Activated CD4-positive, alpha-beta T cell treated with anti-CD3 and anti-CD28 coated beads, Interleukin-2, amount 10 ng/mL, durations not matched to agents 7 days and 5 days (primary cell): ENCODE measurements at regions not wholly inside any gene's neighbourhood (a gene's known extent, or its start where the extent isn't known, plus 50 kb on each side); places are given as distances from the start of the nearest gene placed in this dataset.

Experiments
- CTCF ChIA-PET: fragments of 350-600 bp; sonication (Branson Sonifier 250); formaldehyde crosslinking; loops from one replicate; lab custom pipeline; 2021; ENCODE audit warnings: antibody characterized with exemption; lab: Charles Lee
- POLR2A ChIA-PET: fragments of 350-600 bp; sonication (Branson Sonifier 250); formaldehyde crosslinking; loops from one replicate; lab custom pipeline; 2021; ENCODE audit warnings: antibody characterized with exemption; lab: Charles Lee
- DNase-seq: peaks from one replicate; pipeline ENCODE4 v3.0.0-alpha.2; 2020
- H3K27ac Mint-ChIP-seq: one replicate; pipeline ENCODE4 v1.8.0; 2021; ENCODE audit warnings: mild to moderate bottlenecking, moderate library complexity, mixed read lengths
- H3K27me3 Mint-ChIP-seq: one replicate; pipeline ENCODE4 v1.8.0; 2021; ENCODE audit warnings: mixed read lengths
- H3K36me3 Mint-ChIP-seq: one replicate; pipeline ENCODE4 v1.8.0; 2021; ENCODE audit warnings: low read depth, mixed read lengths
- H3K4me1 Mint-ChIP-seq: one replicate; pipeline ENCODE4 v1.8.0; 2021; ENCODE audit warnings: mixed read lengths
- H3K4me3 Mint-ChIP-seq: one replicate; pipeline ENCODE4 v1.8.0; 2021; ENCODE audit warnings: mild to moderate bottlenecking, moderate library complexity, mixed read lengths
- H3K9me3 Mint-ChIP-seq: one replicate; pipeline ENCODE4 v1.8.0; 2021; ENCODE audit warnings: mixed read lengths

DNA sequence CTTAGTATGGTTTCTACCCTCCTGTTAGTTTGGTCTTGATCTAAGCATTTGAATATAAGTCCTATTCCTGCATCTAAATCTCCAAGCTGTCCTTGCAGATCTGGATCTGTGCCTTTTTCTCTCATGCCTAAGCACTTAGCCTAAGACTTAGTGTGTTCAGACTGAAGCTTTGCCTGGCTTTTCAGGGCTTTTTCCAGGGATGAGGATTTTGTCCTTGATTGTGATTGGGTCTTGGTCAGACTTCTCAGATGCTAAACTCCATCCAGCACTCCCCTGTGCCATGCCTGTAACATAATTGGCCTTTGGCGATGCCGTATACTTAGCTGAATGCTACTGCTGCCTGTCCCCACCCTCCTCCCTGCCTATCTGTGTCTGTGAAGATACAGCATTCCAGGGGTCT lies 98.1 kb upstream of the NRIP1 start:
- DNase-seq, result no peak
- no peaks in the 10 kb centered on the region for H3K4me1 Mint-ChIP-seq

DNA sequence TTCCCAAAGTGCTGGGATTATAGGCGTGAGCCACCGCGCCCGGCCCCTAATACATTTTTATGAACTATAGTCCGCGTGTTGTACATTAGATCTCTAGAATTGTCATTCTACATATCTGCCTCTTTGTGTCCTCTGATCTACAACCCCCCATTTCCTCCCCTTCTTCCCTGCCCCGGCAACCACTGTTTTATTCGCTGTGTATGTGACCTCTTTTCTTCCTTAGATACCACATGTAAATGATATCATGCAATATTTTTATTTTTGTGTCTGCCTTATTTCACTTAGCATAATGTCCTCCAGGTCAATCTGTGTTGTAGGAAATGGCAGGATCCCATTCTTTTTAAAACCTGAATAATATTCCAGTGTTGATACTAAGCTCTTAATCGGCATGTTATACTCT lies 99.5 kb upstream of the NRIP1 start:
- POLR2A ChIA-PET, result no interaction called here
- no peaks in the 10 kb centered on the region for H3K27me3 Mint-ChIP-seq
- H3K4me1 Mint-ChIP-seq, result no peaks in the 10 kb centered on the region
- H3K27ac Mint-ChIP-seq, result no peak overlapping the region
- no peaks in the 10 kb centered on the region for H3K36me3 Mint-ChIP-seq
- H3K9me3 Mint-ChIP-seq, result no peaks in the 10 kb centered on the region
- no peak for DNase-seq
- CTCF ChIA-PET, result no interaction called here
- H3K4me3 Mint-ChIP-seq, result no peak overlapping the region

More for the DNA sequence above, 98.1 kb upstream of the NRIP1 start:
- ChIA-PET POLR2A (no interaction called here), CTCF (no interaction called here)
- no peaks in the 10 kb centered on the region for H3K9me3 Mint-ChIP-seq
- H3K4me3 Mint-ChIP-seq, result no peak overlapping the region
- H3K27ac Mint-ChIP-seq, result no peak overlapping the region
- H3K27me3 Mint-ChIP-seq, result no peaks in the 10 kb centered on the region
- no peaks in the 10 kb centered on the region for H3K36me3 Mint-ChIP-seq

DNA sequence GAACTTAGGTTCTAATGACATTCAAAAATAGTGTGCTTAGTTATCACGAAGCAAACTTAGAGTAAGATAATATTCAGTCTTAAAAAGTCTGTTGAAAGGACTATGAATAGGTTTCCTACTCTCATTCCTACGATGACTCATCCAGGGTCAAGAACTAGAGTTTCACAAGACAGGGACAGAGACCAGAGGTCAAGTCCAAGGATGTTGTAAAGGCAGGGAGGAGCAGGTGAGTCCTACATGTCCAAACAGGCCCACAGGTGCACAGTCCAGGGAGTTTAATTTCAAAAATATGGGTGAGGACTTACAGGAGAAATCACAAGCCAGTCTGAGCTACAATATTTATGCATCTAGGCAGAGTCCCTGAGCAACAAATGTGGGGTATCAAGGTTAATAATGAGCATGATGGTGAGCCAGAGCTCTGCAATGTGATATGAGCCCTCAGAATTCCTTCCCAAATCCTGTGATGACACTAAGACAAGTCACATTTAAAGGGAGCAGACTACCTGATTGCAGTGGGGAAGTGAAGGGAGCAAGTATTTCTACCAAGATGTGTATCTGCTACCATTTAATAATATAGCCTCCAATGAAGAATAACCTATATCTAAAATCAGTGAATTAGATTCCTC lies 100.0 kb upstream of the NRIP1 start:
- H3K4me3 Mint-ChIP-seq, result no peak overlapping the region
- POLR2A ChIA-PET, result no interaction called here
- H3K9me3 Mint-ChIP-seq, result no peaks in the 10 kb centered on the region
- H3K27ac Mint-ChIP-seq, result no peak overlapping the region
- no peaks in the 10 kb centered on the region for H3K4me1 Mint-ChIP-seq
- CTCF ChIA-PET, result no interaction called here
- H3K27me3 Mint-ChIP-seq, result no peaks in the 10 kb centered on the region
- no peak for DNase-seq
- H3K36me3 Mint-ChIP-seq, result no peaks in the 10 kb centered on the region

DNA sequence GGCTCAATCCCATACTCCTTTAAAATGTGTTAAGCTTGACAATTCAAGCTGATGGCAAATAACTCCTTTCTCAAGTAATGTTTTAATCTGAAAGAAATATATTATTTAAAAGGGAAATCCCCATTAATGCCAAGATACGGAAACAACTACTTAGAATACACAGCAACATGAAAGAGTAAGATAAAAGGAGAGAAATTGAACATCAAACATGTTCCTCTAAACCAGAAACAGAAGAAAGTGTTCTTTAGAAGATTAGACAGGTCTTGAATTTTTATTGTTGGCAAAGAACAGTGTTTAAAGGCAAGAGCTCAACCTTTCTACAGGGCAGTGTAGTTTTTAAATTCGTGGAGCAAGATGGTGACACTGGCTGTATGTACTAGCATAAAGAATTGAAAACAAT lies 105.8 kb upstream of the NRIP1 start:
- POLR2A ChIA-PET, result no interaction called here
- Mint-ChIP-seq H3K27ac (no peak overlapping the region), H3K36me3 (no peaks in the 10 kb centered on the region), H3K4me1 (no peaks in the 10 kb centered on the region), H3K27me3 (no peaks in the 10 kb centered on the region), H3K9me3 (no peaks in the 10 kb centered on the region), H3K4me3 (no peak overlapping the region)
- no peak for DNase-seq
- CTCF ChIA-PET, result interaction anchor here (0.9 kb wide), 1 partner anchor 16 kb away, joined by 3 read pairs; no protein-coding TSS in a partner anchor

DNA sequence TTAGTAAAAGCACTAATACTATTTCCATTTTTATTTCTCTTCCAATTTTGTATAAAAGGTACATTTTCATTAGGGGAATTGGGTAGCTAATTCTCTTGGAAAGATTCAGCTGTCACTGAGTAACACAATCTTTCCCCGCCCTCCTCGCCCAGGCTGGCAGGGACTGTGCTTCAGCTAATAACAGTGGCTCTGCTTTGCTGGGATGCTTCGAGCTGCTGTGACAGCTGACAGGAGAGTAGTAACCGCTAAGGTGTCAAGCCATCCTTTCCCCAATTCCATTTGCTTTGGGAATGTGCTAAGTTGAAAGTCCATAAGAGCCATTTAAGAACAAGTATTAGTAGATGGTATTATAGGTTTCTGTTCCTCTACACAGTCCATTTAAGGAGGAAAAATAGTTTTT lies 106.7 kb upstream of the NRIP1 start:
- H3K27ac Mint-ChIP-seq, result no peak overlapping the region
- H3K9me3 Mint-ChIP-seq, result no peaks in the 10 kb centered on the region
- H3K4me3 Mint-ChIP-seq, result no peak overlapping the region
- DNase-seq, result no peak
- H3K27me3 Mint-ChIP-seq, result no peaks in the 10 kb centered on the region
- H3K4me1 Mint-ChIP-seq, result no peaks in the 10 kb centered on the region
- no peaks in the 10 kb centered on the region for H3K36me3 Mint-ChIP-seq
- ChIA-PET CTCF (no interaction called here), POLR2A (no interaction called here)

DNA sequence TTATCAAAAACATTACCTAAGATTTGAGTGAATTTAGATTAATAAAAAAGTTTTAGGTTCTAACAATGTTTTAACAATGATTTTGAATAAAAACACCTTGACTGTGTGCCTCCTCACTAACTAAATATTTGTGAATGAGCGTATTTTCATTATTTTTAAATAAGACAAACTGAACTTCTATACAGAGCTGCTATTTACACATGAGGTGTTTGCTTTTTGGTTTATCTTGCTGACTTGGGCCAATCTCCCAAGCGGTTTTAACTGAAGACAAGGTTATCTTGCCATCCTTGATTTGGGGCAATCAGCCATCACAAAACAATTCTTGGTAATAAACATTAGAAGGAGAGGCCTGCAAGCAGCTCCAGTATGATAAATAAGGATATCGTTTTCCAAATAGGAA lies 108.2 kb upstream of the NRIP1 start:
- CTCF ChIA-PET, result no interaction called here
- POLR2A ChIA-PET, result no interaction called here
- DNase-seq, result no peak

DNA sequence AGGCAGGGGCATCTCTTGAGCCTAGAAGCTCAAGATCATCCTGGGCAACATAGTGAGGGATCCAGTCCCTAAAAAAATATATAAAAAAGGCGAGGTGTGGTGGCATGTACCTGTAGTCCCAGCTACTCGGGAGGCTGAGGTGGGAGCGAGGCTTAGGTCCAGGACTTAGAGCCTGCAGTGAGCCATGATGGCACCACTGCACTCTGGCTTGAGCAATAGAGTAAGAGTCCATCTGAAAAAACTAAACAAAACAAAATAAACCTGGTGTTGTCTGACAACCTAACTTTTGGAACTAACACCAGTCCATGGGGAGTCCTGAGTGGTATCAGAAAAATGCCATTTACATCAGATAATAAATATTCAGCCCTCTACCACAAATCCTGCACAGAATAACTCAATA lies 110.1 kb upstream of the NRIP1 start:
- DNase-seq, result no peak
- no peaks in the 10 kb centered on the region for H3K36me3 Mint-ChIP-seq
- H3K4me3 Mint-ChIP-seq, result no peak overlapping the region
- POLR2A ChIA-PET, result no interaction called here
- H3K27me3 Mint-ChIP-seq, result no peaks in the 10 kb centered on the region
- no peaks in the 10 kb centered on the region for H3K9me3 Mint-ChIP-seq
- CTCF ChIA-PET, result no interaction called here
- no peaks in the 10 kb centered on the region for H3K4me1 Mint-ChIP-seq
- H3K27ac Mint-ChIP-seq, result no peak overlapping the region

More for the DNA sequence above, 108.2 kb upstream of the NRIP1 start:
- no peaks in the 10 kb centered on the region for H3K9me3 Mint-ChIP-seq
- no peaks in the 10 kb centered on the region for H3K36me3 Mint-ChIP-seq
- H3K4me3 Mint-ChIP-seq, result no peak overlapping the region
- no peaks in the 10 kb centered on the region for H3K27me3 Mint-ChIP-seq
- H3K27ac Mint-ChIP-seq, result no peak overlapping the region
- H3K4me1 Mint-ChIP-seq, result no peaks in the 10 kb centered on the region

DNA sequence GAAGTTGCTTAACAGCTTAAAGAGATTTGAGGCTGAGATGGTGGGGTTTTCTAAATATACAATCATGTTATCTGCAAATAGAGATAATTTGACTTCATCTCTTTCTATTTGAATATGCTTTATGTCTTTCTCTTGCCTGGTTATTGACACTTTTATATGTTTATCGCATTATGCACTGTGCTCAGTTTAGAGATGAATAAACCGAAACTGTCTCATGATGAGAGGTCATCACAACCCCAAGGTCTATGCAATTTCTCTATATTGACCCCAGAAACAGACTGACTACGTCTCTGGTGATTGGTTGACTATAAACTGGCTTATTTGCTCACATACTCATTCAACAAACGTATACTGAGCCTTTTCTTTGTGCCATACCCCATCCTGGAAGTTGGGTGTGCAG lies 117.9 kb upstream of the NRIP1 start:
- ChIA-PET POLR2A (no interaction called here), CTCF (no interaction called here)
- no peaks in the 10 kb centered on the region for H3K36me3 Mint-ChIP-seq
- no peaks in the 10 kb centered on the region for H3K4me1 Mint-ChIP-seq
- DNase-seq, result no peak
- no peaks in the 10 kb centered on the region for H3K27me3 Mint-ChIP-seq
- no peak overlapping the region for H3K27ac Mint-ChIP-seq
- H3K9me3 Mint-ChIP-seq, result no peaks in the 10 kb centered on the region
- H3K4me3 Mint-ChIP-seq, result no peak overlapping the region

DNA sequence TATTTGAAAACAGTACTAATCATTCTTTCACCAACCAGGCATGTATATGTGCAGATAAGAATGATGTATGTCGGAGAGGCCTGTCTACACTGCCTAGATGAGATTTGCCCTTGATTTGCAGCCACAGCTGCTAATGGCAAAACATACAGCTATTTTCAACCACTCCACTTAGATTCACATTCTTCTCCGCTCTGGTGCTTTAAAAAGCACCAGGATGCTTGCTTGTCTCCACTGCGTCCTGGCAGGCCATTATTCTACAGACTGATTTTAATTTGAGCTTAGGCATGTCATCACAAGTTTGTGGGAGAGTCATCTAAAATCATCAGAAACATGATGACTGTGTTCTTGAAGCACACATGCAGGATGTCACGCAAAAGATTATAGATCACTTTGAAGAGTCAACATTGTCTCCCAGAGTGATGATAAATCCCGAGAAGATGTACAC lies 119.0 kb upstream of the NRIP1 start:
- POLR2A ChIA-PET, result no interaction called here

DNA sequence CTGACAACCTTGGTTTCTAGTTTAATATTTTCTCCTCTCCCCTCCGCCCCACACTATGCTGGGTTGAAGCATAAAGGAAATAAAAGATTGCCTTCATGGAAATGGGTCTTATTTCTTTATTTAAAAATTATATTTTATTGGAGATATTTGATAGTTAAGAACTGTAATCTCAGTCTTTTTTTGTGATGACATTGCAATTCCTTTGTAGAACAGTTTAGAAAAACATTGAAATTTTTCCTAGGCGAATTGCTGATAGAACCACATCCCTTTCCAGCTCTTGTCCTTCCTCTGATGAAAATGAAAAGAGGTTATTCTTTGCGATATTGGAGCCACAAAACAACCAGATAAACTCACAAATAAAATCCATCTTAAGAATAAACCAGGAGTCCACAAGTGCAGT lies 125.6 kb upstream of the NRIP1 start:
- Mint-ChIP-seq H3K4me1 (no peaks in the 10 kb centered on the region), H3K27me3 (peaks cover 1% of the 10 kb centered on the region), H3K27ac (no peak overlapping the region), H3K4me3 (no peak overlapping the region), H3K9me3 (no peaks in the 10 kb centered on the region), H3K36me3 (no peaks in the 10 kb centered on the region)
- ChIA-PET CTCF (no interaction called here), POLR2A (no interaction called here)
- DNase-seq, result no peak

More for the DNA sequence above, 119.0 kb upstream of the NRIP1 start:
- no peaks in the 10 kb centered on the region for H3K27me3 Mint-ChIP-seq
- H3K4me3 Mint-ChIP-seq, result no peak overlapping the region
- H3K36me3 Mint-ChIP-seq, result no peaks in the 10 kb centered on the region
- CTCF ChIA-PET, result no interaction called here
- H3K27ac Mint-ChIP-seq, result no peak overlapping the region
- DNase-seq, result no peak
- no peaks in the 10 kb centered on the region for H3K9me3 Mint-ChIP-seq
- no peaks in the 10 kb centered on the region for H3K4me1 Mint-ChIP-seq

DNA sequence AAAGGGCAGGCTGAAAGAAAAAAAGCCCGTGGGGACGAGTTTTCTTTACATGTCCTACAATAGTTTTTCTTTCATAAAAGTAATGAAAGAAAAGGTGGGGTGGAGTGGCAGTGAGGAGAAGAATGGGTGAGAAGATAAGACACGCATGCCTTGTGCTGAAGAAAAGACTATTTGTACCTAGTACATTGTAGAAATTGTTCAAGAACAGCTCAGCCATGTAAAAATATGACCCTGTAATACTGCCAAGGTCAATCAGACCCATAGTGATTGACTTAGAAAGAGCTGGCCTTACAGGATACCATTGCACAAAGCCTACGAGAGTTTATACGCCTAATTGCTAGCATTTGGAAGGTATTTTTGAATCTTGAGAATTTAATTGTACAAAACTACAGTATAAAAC lies 126.0 kb upstream of the NRIP1 start:
- Mint-ChIP-seq H3K36me3 (no peaks in the 10 kb centered on the region), H3K9me3 (no peaks in the 10 kb centered on the region), H3K27me3 (peaks cover 1% of the 10 kb centered on the region), H3K4me1 (no peaks in the 10 kb centered on the region), H3K27ac (no peak overlapping the region), H3K4me3 (no peak overlapping the region)
- POLR2A ChIA-PET, result interaction anchor here (0.7 kb wide), 1 partner anchor 552 kb away, joined by 5 read pairs; no protein-coding TSS in a partner anchor
- CTCF ChIA-PET, result no interaction called here
- no peak for DNase-seq

DNA sequence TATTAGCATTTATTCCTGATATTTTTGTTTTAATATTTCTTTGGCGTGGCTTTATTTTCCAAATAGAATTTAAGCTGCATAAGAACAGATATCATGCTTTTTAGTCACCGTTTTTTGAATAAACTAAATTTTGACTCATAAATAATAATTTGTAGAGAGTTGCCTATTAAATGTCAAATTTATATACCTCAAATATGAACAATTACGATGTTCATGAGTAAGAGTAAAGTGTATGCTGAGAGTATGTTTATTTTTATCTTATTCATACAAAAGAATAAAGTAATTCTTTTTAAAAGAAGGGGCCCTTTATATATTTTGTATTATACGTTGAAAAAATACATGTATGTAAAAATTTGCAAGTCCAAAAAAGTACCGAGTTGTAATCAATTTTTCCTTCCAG lies 126.5 kb upstream of the NRIP1 start:
- Mint-ChIP-seq H3K27me3 (peaks cover 1% of the 10 kb centered on the region), H3K36me3 (no peaks in the 10 kb centered on the region), H3K4me3 (no peak overlapping the region), H3K9me3 (no peaks in the 10 kb centered on the region), H3K4me1 (no peaks in the 10 kb centered on the region), H3K27ac (no peak overlapping the region)
- no peak for DNase-seq
- CTCF ChIA-PET, result no interaction called here
- POLR2A ChIA-PET, result interaction anchor here (0.7 kb wide), 1 partner anchor 551 kb away, joined by 5 read pairs; no protein-coding TSS in a partner anchor

DNA sequence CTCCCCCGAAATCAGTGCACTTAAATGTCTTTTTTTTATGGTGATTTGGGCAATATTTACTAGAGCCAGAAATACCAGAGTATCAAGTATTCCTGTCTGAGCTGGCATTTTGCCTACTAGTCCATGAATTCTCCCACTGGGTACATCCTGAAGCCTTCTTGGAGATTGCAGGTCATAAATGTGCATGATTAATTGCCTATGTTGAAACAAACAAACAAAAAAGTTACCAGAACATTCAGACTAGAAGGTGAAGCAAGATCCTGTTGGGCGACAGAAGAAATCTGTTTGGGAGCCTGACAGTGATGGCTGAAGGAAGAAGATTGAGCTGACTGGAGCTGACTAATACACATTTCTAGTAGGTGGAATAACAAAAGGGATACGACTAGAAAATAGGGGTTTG lies 127.4 kb upstream of the NRIP1 start:
- no peak overlapping the region for H3K4me3 Mint-ChIP-seq
- H3K4me1 Mint-ChIP-seq, result no peaks in the 10 kb centered on the region
- CTCF ChIA-PET, result no interaction called here
- H3K27me3 Mint-ChIP-seq, result peaks cover 1% of the 10 kb centered on the region
- POLR2A ChIA-PET, result no interaction called here
- H3K36me3 Mint-ChIP-seq, result no peaks in the 10 kb centered on the region
- no peaks in the 10 kb centered on the region for H3K9me3 Mint-ChIP-seq
- DNase-seq, result no peak
- no peak overlapping the region for H3K27ac Mint-ChIP-seq

DNA sequence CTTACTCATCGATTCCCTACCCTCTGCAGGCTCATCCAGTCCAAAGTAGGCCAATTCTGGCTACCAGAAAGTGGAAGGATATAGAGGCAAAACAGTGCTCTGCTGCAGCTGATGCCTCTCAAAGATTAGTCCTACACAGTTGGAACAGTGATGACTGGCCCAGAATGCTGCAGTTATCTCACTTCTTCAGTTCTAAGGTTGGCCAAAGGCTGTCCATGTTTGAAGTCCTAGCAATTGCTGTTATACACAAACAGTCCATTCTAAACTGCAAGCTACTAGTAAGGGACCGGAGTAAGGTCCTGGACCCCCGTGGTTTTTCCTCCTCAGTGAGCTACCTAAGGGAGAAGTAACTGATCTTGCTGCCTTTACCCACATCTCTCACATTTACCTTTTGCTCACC lies 129.1 kb upstream of the NRIP1 start:
- POLR2A ChIA-PET, result no interaction called here
- H3K9me3 Mint-ChIP-seq, result no peaks in the 10 kb centered on the region
- H3K27ac Mint-ChIP-seq, result no peak overlapping the region
- H3K4me1 Mint-ChIP-seq, result no peaks in the 10 kb centered on the region
- CTCF ChIA-PET, result no interaction called here
- H3K36me3 Mint-ChIP-seq, result no peaks in the 10 kb centered on the region
- peaks cover 1% of the 10 kb centered on the region for H3K27me3 Mint-ChIP-seq
- no peak overlapping the region for H3K4me3 Mint-ChIP-seq
- DNase-seq, result no peak
